ENCODE measurements at regions not wholly inside any gene's neighbourhood (a gene's known extent, or its start where the extent isn't known, plus 50 kb on each side); places are given as distances from the start of the nearest gene placed in this dataset.

DNA sequence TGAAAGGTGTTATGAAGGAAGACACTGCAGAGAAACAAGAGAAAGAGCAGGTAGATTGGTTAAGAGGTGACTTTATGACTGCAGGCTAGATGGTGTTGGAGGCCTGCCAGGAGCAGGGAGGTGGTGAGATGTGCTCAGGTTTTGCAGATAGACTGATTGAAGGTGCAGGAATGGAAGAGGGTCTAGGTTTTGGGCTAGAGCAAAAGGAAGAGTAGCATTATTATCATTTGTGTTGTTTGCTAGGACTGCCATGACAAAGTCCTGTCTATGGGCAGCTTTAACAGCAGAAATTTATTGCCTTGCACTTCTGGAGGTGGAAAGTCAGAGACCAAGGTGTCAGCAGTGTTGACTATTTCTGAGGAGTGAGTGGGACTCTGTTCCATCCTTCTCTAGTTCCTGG lies 172.9 kb upstream of the SOX11 start:
- TF ChIP-seq, protein P1, sequence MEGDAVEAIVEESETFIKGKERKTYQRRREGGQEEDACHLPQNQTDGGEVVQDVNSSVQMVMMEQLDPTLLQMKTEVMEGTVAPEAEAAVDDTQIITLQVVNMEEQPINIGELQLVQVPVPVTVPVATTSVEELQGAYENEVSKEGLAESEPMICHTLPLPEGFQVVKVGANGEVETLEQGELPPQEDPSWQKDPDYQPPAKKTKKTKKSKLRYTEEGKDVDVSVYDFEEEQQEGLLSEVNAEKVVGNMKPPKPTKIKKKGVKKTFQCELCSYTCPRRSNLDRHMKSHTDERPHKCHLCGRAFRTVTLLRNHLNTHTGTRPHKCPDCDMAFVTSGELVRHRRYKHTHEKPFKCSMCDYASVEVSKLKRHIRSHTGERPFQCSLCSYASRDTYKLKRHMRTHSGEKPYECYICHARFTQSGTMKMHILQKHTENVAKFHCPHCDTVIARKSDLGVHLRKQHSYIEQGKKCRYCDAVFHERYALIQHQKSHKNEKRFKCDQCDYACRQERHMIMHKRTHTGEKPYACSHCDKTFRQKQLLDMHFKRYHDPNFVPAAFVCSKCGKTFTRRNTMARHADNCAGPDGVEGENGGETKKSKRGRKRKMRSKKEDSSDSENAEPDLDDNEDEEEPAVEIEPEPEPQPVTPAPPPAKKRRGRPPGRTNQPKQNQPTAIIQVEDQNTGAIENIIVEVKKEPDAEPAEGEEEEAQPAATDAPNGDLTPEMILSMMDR (IDR thresholded peaks at IDR 0.05; ENCODE audit: low read depth, low read length): no peak
- no peak for TF ChIP-seq EZH2phosphoT487 (IDR thresholded peaks at IDR 0.05; ENCODE audit: low read depth)

Data from OCI-LY3 (cell line).